Activated CD8-positive, alpha-beta memory T cell treated with anti-CD3 and anti-CD28 coated beads, Interleukin-2, amount 50 U/mL, for 48 hours (primary cell): ENCODE measurements at regions not wholly inside any gene's neighbourhood (a gene's known extent, or its start where the extent isn't known, plus 50 kb on each side); places are given as distances from the start of the nearest gene placed in this dataset.

ENCODE experiments used
- DNase-seq: peaks from one replicate; pipeline ENCODE4 v3.0.0-alpha.2; 2020

GRCh38 chr14:53896726-53897125, 59.9 kb downstream of the BMP4 start:
- no peak for DNase-seq

- no peak for DNase-seq
Observed at GRCh38 chr14:53894456-53894855, 62.2 kb downstream of the BMP4 start.

GRCh38 chr14:53893374-53893773, 63.3 kb downstream of the BMP4 start:
- DNase-seq: no peak

GRCh38 chr14:53890611-53891101, 66.0 kb downstream of the BMP4 start:
- no peak for DNase-seq

GRCh38 chr14:53888535-53889386, 67.9 kb downstream of the BMP4 start:
- no peak for DNase-seq

- no peak for DNase-seq
Observed at GRCh38 chr14:53885136-53885640, 71.4 kb downstream of the BMP4 start.

GRCh38 chr14:53884601-53885000, 72.0 kb downstream of the BMP4 start:
- DNase-seq: no peak

GRCh38 chr14:53883739-53884138, 72.9 kb downstream of the BMP4 start:
- no peak for DNase-seq

- no peak for DNase-seq
Observed at GRCh38 chr14:53882684-53883083, 73.9 kb downstream of the BMP4 start.

- no peak for DNase-seq
Observed at GRCh38 chr14:53881921-53882320, 74.7 kb downstream of the BMP4 start.

GRCh38 chr14:53881161-53881871, 75.3 kb downstream of the BMP4 start:
- no peak for DNase-seq

- no peak for DNase-seq
Observed at GRCh38 chr14:53880761-53881160, 75.9 kb downstream of the BMP4 start.

GRCh38 chr14:53879747-53880146, 76.9 kb downstream of the BMP4 start:
- no peak for DNase-seq

- no peak for DNase-seq
Observed at GRCh38 chr14:53879022-53879686, 77.5 kb downstream of the BMP4 start.

- DNase-seq: no peak
Observed at GRCh38 chr14:53875324-53875897, 81.2 kb downstream of the BMP4 start.

- no peak for DNase-seq
Observed at GRCh38 chr14:53874704-53875103, 81.9 kb downstream of the BMP4 start.

GRCh38 chr14:53872681-53873089, 83.9 kb downstream of the BMP4 start:
- no peak for DNase-seq

GRCh38 chr14:53871951-53872350, 84.7 kb downstream of the BMP4 start:
- no peak for DNase-seq

GRCh38 chr14:53871011-53871410, 85.6 kb downstream of the BMP4 start:
- DNase-seq: no peak

- no peak for DNase-seq
Observed at GRCh38 chr14:53865711-53866110, 90.9 kb downstream of the BMP4 start.

- DNase-seq: no peak
Observed at GRCh38 chr14:53861781-53862180, 94.8 kb downstream of the BMP4 start.

GRCh38 chr14:53858345-53858684, 98.3 kb downstream of the BMP4 start:
- DNase-seq: no peak
